ENCODE measurements at regions not wholly inside any gene's neighbourhood (a gene's known extent, or its start where the extent isn't known, plus 50 kb on each side); places are given as distances from the start of the nearest gene placed in this dataset.

GRCh38 chr18:6493194-6493593 is 78.5 kb upstream of the L3MBTL4 start:
- TF ChIP-seq, protein P1, sequence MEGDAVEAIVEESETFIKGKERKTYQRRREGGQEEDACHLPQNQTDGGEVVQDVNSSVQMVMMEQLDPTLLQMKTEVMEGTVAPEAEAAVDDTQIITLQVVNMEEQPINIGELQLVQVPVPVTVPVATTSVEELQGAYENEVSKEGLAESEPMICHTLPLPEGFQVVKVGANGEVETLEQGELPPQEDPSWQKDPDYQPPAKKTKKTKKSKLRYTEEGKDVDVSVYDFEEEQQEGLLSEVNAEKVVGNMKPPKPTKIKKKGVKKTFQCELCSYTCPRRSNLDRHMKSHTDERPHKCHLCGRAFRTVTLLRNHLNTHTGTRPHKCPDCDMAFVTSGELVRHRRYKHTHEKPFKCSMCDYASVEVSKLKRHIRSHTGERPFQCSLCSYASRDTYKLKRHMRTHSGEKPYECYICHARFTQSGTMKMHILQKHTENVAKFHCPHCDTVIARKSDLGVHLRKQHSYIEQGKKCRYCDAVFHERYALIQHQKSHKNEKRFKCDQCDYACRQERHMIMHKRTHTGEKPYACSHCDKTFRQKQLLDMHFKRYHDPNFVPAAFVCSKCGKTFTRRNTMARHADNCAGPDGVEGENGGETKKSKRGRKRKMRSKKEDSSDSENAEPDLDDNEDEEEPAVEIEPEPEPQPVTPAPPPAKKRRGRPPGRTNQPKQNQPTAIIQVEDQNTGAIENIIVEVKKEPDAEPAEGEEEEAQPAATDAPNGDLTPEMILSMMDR (IDR thresholded peaks at IDR 0.05; ENCODE audit: control extremely low read depth, extremely low read depth, low read depth, missing control alignments) = no peak
- CTCF ChIA-PET = interaction anchor here (1.1 to 1.3 kb wide), 4 partner anchors 10 to 616 kb away, joined by 3 to 4 read pairs (median 4); no protein-coding TSS in a partner anchor
- POLR2A ChIA-PET = no interaction called here
- no peak for DNase-seq (ENCODE audit: extremely low spot score)

DNA sequence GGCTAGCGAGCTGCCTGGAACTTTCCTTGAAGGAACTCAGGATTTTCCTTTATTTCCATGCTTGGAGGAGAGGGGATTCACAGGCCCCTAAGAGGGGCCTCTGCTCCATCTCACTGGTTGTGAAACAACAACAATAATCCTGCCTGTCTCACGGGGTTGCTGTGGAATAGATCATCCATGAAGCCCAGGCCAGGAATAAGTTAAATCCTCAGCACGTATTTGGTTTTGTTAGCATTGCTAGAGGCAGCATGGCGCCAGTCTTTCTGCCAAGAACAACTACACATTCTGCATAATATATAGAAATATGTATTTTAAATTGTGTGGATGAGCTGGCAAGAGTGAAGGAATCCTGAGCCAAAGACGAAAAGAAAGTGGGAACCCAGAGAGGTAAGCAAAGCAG is 80.8 kb upstream of the L3MBTL4 start:
- no peak for DNase-seq (ENCODE audit: extremely low spot score)
- ChIA-PET POLR2A (no interaction called here), CTCF (no interaction called here)
- TF ChIP-seq, protein P1 (IDR thresholded peaks at IDR 0.05; ENCODE audit: control extremely low read depth, extremely low read depth, low read depth, missing control alignments) = no peak

- CTCF ChIA-PET = no interaction called here
- POLR2A ChIA-PET = no interaction called here
- TF ChIP-seq, protein P1 (IDR thresholded peaks at IDR 0.05; ENCODE audit: control extremely low read depth, extremely low read depth, low read depth, missing control alignments) = no peak
- DNase-seq (ENCODE audit: extremely low spot score) = no peak
Measured at GRCh38 chr18:6497543-6497942, 82.8 kb upstream of the L3MBTL4 start.

GRCh38 chr18:6498289-6498856 is 83.7 kb upstream of the L3MBTL4 start:
- no peak for DNase-seq (ENCODE audit: extremely low spot score)
- TF ChIP-seq, protein P1 (IDR thresholded peaks at IDR 0.05; ENCODE audit: control extremely low read depth, extremely low read depth, low read depth, missing control alignments) = no peak
- CTCF ChIA-PET = no interaction called here
- POLR2A ChIA-PET = no interaction called here

- TF ChIP-seq, protein P1 (IDR thresholded peaks at IDR 0.05; ENCODE audit: control extremely low read depth, extremely low read depth, low read depth, missing control alignments) = no peak
- POLR2A ChIA-PET = no interaction called here
- no peak for DNase-seq (ENCODE audit: extremely low spot score)
- CTCF ChIA-PET = interaction anchor here (1.0 to 1.5 kb wide), 2 partner anchors 16 to 18 kb away, joined by 3 to 4 read pairs; no protein-coding TSS in a partner anchor
Measured at GRCh38 chr18:6504605-6505497, 90.1 kb upstream of the L3MBTL4 start.

DNA sequence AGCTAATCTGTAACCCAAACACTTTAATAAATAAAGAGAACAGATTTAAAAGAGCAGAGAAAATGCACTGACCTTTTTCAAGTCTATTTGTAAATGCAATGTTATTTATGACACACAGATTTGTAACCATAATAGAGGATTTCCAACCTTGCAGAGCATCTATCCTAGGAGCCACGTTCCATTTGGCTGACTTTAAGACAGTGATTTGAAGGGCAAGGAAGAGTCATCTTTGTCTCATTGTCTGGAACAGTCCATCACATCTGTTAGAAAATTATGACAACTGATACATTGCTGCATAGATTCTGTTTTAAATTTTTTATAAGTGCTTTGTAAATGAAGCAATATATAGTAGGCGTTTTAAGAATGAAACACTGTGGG is 90.8 kb upstream of the L3MBTL4 start:
- no peak for DNase-seq (ENCODE audit: extremely low spot score)
- TF ChIP-seq, protein P1 (IDR thresholded peaks at IDR 0.05; ENCODE audit: control extremely low read depth, extremely low read depth, low read depth, missing control alignments) = no peak
- POLR2A ChIA-PET = no interaction called here
- CTCF ChIA-PET = no interaction called here
